HepG2 (cell line): ENCODE measurements at regions not wholly inside any gene's neighbourhood (a gene's known extent, or its start where the extent isn't known, plus 50 kb on each side); places are given as distances from the start of the nearest gene placed in this dataset.

Experiments used
- CTCF ChIP-seq: sonication (generic); formaldehyde crosslinking; IDR thresholded peaks from 2 replicates; pipeline ENCODE4 v1.5.0; 2020; ENCODE audit warnings: mild to moderate bottlenecking, missing genetic modification reagents, moderate library complexity
- IRF2 ChIP-seq: IDR thresholded peaks from 2 replicates; pipeline ENCODE4 v1.6.1; 2018; ENCODE audit warnings: missing genetic modification reagents, missing compliant biosample characterization
- NFE2L2 ChIP-seq: fragments of 150-350 bp; IDR thresholded peaks from 2 replicates; pipeline ENCODE4 v1.6.1; 2014; ENCODE audit warnings: low read length
- NR3C1 ChIP-seq: sonication (generic); formaldehyde crosslinking; IDR thresholded peaks from 2 replicates; pipeline ENCODE4 v1.4.0; 2020; ENCODE audit warnings: missing genetic modification reagents
- RFXANK ChIP-seq: IDR thresholded peaks from 2 replicates; pipeline ENCODE4 v1.6.1; 2016
- SMARCE1 ChIP-seq: fragments of 450-650 bp; IDR thresholded peaks from 2 replicates; pipeline ENCODE4 v1.6.1; 2017; ENCODE audit warnings: borderline replicate concordance
- TERF1 ChIP-seq: sonication (generic); formaldehyde crosslinking; IDR thresholded peaks from 2 replicates; pipeline ENCODE4 v1.8.0; 2022; ENCODE audit warnings: mild to moderate bottlenecking, missing genetic modification reagents, moderate library complexity
- TIGD3 ChIP-seq: sonication (generic); formaldehyde crosslinking; IDR thresholded peaks from 2 replicates; pipeline ENCODE4 v1.5.1; 2020; ENCODE audit warnings: mild to moderate bottlenecking, missing genetic modification reagents, borderline replicate concordance
- ZNF607 ChIP-seq: sonication (generic); formaldehyde crosslinking; IDR thresholded peaks from 2 replicates; pipeline ENCODE4 v1.5.1; 2020; ENCODE audit warnings: missing genetic modification reagents, mild to moderate bottlenecking, borderline replicate concordance
- ZNF747 ChIP-seq: sonication (generic); formaldehyde crosslinking; IDR thresholded peaks from 2 replicates; pipeline ENCODE4 v1.8.1; 2023; ENCODE audit warnings: missing genetic modification reagents, mild to moderate bottlenecking, borderline replicate concordance
- TF ChIP-seq, protein P1 (sequence below): sonication (generic); formaldehyde crosslinking; IDR thresholded peaks from 2 replicates; pipeline ENCODE4 v1.4.0; 2020; ENCODE audit warnings: missing genetic modification reagents
- TF ChIP-seq, protein P2 (sequence below): sonication (generic); formaldehyde crosslinking; IDR thresholded peaks from 2 replicates; pipeline ENCODE4 v1.4.0; 2020; ENCODE audit warnings: missing genetic modification reagents, borderline replicate concordance

DNA sequence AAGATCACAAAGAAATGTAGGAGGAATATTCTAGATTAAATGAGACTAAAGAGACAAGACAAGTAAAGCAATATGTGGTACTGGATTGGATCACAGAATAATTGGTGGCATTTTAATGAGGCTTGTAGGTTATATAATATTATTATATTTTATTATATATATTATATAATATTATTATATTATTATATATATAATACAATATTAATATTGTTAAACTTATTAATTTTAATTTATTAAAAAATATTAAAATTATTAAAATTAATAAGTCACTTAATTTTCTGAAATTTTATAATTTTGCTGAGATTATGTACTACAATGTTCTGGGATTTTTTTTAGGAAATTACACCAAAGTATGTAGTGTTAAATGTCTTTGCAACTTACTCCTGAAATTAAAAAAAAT, 311.9 kb downstream of the COL11A1 start:
- TF ChIP-seq NR3C1 (CRISPR knock-in tag) = no peak
- no peak for TF ChIP-seq ZNF747 (CRISPR knock-in tag)
- no peak for TF ChIP-seq SMARCE1
- TF ChIP-seq, protein P1, sequence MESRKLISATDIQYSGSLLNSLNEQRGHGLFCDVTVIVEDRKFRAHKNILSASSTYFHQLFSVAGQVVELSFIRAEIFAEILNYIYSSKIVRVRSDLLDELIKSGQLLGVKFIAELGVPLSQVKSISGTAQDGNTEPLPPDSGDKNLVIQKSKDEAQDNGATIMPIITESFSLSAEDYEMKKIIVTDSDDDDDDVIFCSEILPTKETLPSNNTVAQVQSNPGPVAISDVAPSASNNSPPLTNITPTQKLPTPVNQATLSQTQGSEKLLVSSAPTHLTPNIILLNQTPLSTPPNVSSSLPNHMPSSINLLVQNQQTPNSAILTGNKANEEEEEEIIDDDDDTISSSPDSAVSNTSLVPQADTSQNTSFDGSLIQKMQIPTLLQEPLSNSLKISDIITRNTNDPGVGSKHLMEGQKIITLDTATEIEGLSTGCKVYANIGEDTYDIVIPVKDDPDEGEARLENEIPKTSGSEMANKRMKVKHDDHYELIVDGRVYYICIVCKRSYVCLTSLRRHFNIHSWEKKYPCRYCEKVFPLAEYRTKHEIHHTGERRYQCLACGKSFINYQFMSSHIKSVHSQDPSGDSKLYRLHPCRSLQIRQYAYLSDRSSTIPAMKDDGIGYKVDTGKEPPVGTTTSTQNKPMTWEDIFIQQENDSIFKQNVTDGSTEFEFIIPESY (CRISPR knock-in tag) = no peak
- TF ChIP-seq TIGD3 (CRISPR knock-in tag) = no peak
- TF ChIP-seq, protein P2, sequence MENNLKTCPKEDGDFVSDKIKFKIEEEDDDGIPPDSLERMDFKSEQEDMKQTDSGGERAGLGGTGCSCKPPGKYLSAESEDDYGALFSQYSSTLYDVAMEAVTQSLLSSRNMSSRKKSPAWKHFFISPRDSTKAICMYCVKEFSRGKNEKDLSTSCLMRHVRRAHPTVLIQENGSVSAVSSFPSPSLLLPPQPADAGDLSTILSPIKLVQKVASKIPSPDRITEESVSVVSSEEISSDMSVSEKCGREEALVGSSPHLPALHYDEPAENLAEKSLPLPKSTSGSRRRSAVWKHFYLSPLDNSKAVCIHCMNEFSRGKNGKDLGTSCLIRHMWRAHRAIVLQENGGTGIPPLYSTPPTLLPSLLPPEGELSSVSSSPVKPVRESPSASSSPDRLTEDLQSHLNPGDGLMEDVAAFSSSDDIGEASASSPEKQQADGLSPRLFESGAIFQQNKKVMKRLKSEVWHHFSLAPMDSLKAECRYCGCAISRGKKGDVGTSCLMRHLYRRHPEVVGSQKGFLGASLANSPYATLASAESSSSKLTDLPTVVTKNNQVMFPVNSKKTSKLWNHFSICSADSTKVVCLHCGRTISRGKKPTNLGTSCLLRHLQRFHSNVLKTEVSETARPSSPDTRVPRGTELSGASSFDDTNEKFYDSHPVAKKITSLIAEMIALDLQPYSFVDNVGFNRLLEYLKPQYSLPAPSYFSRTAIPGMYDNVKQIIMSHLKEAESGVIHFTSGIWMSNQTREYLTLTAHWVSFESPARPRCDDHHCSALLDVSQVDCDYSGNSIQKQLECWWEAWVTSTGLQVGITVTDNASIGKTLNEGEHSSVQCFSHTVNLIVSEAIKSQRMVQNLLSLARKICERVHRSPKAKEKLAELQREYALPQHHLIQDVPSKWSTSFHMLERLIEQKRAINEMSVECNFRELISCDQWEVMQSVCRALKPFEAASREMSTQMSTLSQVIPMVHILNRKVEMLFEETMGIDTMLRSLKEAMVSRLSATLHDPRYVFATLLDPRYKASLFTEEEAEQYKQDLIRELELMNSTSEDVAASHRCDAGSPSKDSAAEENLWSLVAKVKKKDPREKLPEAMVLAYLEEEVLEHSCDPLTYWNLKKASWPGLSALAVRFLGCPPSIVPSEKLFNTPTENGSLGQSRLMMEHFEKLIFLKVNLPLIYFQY (CRISPR knock-in tag) = no peak
- no peak for TF ChIP-seq CTCF (CRISPR knock-in tag)
- TF ChIP-seq TERF1 (CRISPR knock-in tag) = no peak
- TF ChIP-seq IRF2 (CRISPR knock-in tag) = no peak
- TF ChIP-seq NFE2L2 = no peak
- no peak for TF ChIP-seq ZNF607 (CRISPR knock-in tag)
- no peak for TF ChIP-seq RFXANK (CRISPR knock-in tag)
